ENCODE measurements at regions not wholly inside any gene's neighbourhood (a gene's known extent, or its start where the extent isn't known, plus 50 kb on each side); places are given as distances from the start of the nearest gene placed in this dataset.
"Not testable (repeated sequence)": the region's sequence is repeated elsewhere in the genome, so short reads cannot be mapped to it uniquely, and the experiment has no call there.

- H3K27ac Mint-ChIP-seq (ENCODE audit: unreplicated experiment), result no peak overlapping the region
- no peaks in the 10 kb centered on the region for H3K27me3 Mint-ChIP-seq (ENCODE audit: unreplicated experiment)
- peaks cover 54% of the 10 kb centered on the region for H3K9me3 Mint-ChIP-seq (ENCODE audit: unreplicated experiment)
- H3K4me1 Mint-ChIP-seq (ENCODE audit: unreplicated experiment), result no peaks in the 10 kb centered on the region
- no peak for TF ChIP-seq CTCF (IDR thresholded peaks at IDR 0.05)
- no peak for DNase-seq (ENCODE audit: extremely low spot score, unreplicated experiment)
- no peak overlapping the region for H3K4me3 Mint-ChIP-seq (ENCODE audit: unreplicated experiment)
- H3K36me3 Mint-ChIP-seq (ENCODE audit: unreplicated experiment), result no peaks in the 10 kb centered on the region
These were observed 1262.2 kb downstream of the TMEM121 start for GRCh38 chr14:106788534-106788933.

DNA sequence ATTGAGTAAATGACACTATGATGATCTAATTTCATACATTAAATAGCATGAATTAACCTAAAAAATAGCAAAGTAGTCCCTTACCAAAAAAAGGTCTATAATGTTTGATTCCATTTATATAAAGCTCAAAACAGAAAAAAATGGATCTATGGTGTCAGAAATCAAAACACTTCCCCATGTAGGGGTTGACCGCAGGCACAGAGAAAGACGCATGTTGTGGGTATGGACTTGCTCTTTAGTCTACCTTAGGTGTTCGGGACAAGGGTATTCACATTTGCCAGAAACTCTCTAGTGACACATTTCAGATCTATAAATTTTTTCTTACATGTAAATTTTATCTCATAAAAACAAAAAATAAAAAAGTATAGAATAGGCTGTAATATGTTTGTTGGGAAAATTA is 1262.9 kb downstream of the TMEM121 start:
- no peak for DNase-seq (ENCODE audit: extremely low spot score, unreplicated experiment)
- Mint-ChIP-seq H3K36me3 (ENCODE audit: unreplicated experiment) (no peaks in the 10 kb centered on the region), H3K27me3 (ENCODE audit: unreplicated experiment) (no peaks in the 10 kb centered on the region), H3K4me3 (ENCODE audit: unreplicated experiment) (no peak overlapping the region), H3K27ac (ENCODE audit: unreplicated experiment) (no peak overlapping the region), H3K9me3 (ENCODE audit: unreplicated experiment) (peaks cover 55% of the 10 kb centered on the region), H3K4me1 (ENCODE audit: unreplicated experiment) (no peaks in the 10 kb centered on the region)
- no peak for TF ChIP-seq CTCF (IDR thresholded peaks at IDR 0.05)

GRCh38 chr14:106790189-106791036 is 1264.0 kb downstream of the TMEM121 start:
- Mint-ChIP-seq H3K36me3 (ENCODE audit: unreplicated experiment) (no peaks in the 10 kb centered on the region), H3K4me1 (ENCODE audit: unreplicated experiment) (no peaks in the 10 kb centered on the region), H3K27ac (ENCODE audit: unreplicated experiment) (no peak overlapping the region), H3K9me3 (ENCODE audit: unreplicated experiment) (peaks cover 48% of the 10 kb centered on the region), H3K4me3 (ENCODE audit: unreplicated experiment) (no peak overlapping the region), H3K27me3 (ENCODE audit: unreplicated experiment) (no peaks in the 10 kb centered on the region)
- TF ChIP-seq CTCF (IDR thresholded peaks at IDR 0.05), result no peak
- DNase-seq (ENCODE audit: extremely low spot score, unreplicated experiment), result no peak

- H3K27me3 Mint-ChIP-seq (ENCODE audit: unreplicated experiment), result no peaks in the 10 kb centered on the region
- H3K4me3 Mint-ChIP-seq (ENCODE audit: unreplicated experiment), result no peak overlapping the region
- H3K27ac Mint-ChIP-seq (ENCODE audit: unreplicated experiment), result no peak overlapping the region
- DNase-seq (ENCODE audit: extremely low spot score, unreplicated experiment), result no peak
- no peaks in the 10 kb centered on the region for H3K4me1 Mint-ChIP-seq (ENCODE audit: unreplicated experiment)
- no peaks in the 10 kb centered on the region for H3K36me3 Mint-ChIP-seq (ENCODE audit: unreplicated experiment)
- peaks cover 35% of the 10 kb centered on the region for H3K9me3 Mint-ChIP-seq (ENCODE audit: unreplicated experiment)
- TF ChIP-seq CTCF (IDR thresholded peaks at IDR 0.05), result no peak
These were observed 1266.2 kb downstream of the TMEM121 start for GRCh38 chr14:106792543-106792942.

DNA sequence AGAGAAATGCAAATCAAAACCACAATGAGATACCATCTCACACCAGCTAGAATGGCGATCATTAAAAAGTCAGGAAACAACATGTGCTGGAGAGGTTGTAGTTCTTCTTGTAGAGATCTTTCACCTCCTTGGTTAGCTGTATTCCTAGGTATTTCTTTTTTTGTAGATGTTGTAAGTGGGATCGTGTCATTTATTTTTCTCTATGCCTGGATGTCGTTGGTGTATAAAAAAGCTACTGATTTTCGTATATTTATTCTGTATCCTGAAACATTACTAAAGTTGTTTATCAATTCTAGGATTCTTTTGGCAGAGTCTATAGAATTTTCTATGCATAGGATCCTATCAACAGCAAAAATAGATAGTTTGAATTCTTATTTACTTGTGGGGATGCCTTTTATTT is 1271.8 kb downstream of the TMEM121 start:
- H3K36me3 Mint-ChIP-seq (ENCODE audit: unreplicated experiment); H3K4me1 Mint-ChIP-seq (ENCODE audit: unreplicated experiment); H3K4me3 Mint-ChIP-seq (ENCODE audit: unreplicated experiment): not testable (repeated sequence)

More for the DNA sequence above, 1271.8 kb downstream of the TMEM121 start:
- DNase-seq (ENCODE audit: extremely low spot score, unreplicated experiment); H3K27me3 Mint-ChIP-seq (ENCODE audit: unreplicated experiment); H3K27ac Mint-ChIP-seq (ENCODE audit: unreplicated experiment): not testable (repeated sequence)
- peaks cover 59% of the 10 kb centered on the region for H3K9me3 Mint-ChIP-seq (ENCODE audit: unreplicated experiment)

Measured in osteocyte (in vitro differentiated cells).